Neural cell (in vitro differentiated cells): ENCODE measurements at regions not wholly inside any gene's neighbourhood (a gene's known extent, or its start where the extent isn't known, plus 50 kb on each side); places are given as distances from the start of the nearest gene placed in this dataset.

ENCODE experiments used
- MXI1 ChIP-seq: fragments of 450-650 bp; conservative IDR thresholded peaks from 2 replicates; pipeline ENCODE4 v1.6.1; 2014; ENCODE audit warnings: antibody characterized with exemption, mild to moderate bottlenecking; ENCODE audit not compliant: poor library complexity, severe bottlenecking
- POLR2AphosphoS5 ChIP-seq: IDR thresholded peaks from 2 replicates; pipeline ENCODE4 v1.6.1; 2012
- RAD21 ChIP-seq: fragments of 450-650 bp; conservative IDR thresholded peaks from 2 replicates; pipeline ENCODE4 v1.6.1; 2014; ENCODE audit warnings: antibody characterized with exemption, mild to moderate bottlenecking, moderate library complexity
- TF ChIP-seq, protein P1 (sequence below): IDR thresholded peaks from 2 replicates; pipeline ENCODE4 v1.6.1; 2012; ENCODE audit warnings: borderline replicate concordance
- TF ChIP-seq, protein P2 (sequence below): fragments of 450-650 bp; IDR thresholded peaks from 2 replicates; pipeline ENCODE4 v1.5.1; 2014; ENCODE audit warnings: antibody characterized with exemption, mild to moderate bottlenecking, moderate library complexity; ENCODE audit not compliant: poor library complexity, severe bottlenecking

- no peak for TF ChIP-seq RAD21
- TF ChIP-seq MXI1, result no peak
- TF ChIP-seq, protein P1, sequence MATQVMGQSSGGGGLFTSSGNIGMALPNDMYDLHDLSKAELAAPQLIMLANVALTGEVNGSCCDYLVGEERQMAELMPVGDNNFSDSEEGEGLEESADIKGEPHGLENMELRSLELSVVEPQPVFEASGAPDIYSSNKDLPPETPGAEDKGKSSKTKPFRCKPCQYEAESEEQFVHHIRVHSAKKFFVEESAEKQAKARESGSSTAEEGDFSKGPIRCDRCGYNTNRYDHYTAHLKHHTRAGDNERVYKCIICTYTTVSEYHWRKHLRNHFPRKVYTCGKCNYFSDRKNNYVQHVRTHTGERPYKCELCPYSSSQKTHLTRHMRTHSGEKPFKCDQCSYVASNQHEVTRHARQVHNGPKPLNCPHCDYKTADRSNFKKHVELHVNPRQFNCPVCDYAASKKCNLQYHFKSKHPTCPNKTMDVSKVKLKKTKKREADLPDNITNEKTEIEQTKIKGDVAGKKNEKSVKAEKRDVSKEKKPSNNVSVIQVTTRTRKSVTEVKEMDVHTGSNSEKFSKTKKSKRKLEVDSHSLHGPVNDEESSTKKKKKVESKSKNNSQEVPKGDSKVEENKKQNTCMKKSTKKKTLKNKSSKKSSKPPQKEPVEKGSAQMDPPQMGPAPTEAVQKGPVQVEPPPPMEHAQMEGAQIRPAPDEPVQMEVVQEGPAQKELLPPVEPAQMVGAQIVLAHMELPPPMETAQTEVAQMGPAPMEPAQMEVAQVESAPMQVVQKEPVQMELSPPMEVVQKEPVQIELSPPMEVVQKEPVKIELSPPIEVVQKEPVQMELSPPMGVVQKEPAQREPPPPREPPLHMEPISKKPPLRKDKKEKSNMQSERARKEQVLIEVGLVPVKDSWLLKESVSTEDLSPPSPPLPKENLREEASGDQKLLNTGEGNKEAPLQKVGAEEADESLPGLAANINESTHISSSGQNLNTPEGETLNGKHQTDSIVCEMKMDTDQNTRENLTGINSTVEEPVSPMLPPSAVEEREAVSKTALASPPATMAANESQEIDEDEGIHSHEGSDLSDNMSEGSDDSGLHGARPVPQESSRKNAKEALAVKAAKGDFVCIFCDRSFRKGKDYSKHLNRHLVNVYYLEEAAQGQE, result no peak
- TF ChIP-seq, protein P2, sequence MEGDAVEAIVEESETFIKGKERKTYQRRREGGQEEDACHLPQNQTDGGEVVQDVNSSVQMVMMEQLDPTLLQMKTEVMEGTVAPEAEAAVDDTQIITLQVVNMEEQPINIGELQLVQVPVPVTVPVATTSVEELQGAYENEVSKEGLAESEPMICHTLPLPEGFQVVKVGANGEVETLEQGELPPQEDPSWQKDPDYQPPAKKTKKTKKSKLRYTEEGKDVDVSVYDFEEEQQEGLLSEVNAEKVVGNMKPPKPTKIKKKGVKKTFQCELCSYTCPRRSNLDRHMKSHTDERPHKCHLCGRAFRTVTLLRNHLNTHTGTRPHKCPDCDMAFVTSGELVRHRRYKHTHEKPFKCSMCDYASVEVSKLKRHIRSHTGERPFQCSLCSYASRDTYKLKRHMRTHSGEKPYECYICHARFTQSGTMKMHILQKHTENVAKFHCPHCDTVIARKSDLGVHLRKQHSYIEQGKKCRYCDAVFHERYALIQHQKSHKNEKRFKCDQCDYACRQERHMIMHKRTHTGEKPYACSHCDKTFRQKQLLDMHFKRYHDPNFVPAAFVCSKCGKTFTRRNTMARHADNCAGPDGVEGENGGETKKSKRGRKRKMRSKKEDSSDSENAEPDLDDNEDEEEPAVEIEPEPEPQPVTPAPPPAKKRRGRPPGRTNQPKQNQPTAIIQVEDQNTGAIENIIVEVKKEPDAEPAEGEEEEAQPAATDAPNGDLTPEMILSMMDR, result no peak
- TF ChIP-seq POLR2AphosphoS5, result no peak
Measured at GRCh38 chr7:12923971-12924370, 236.5 kb downstream of the ARL4A start.
